Mesendoderm (in vitro differentiated cells): ENCODE measurements at regions not wholly inside any gene's neighbourhood (a gene's known extent, or its start where the extent isn't known, plus 50 kb on each side); places are given as distances from the start of the nearest gene placed in this dataset. TPM values are rescaled to one million over a fixed set of nuclear protein-coding genes. Genes with fewer than 3 reads are reported as not detected.

Experiments used
- DNase-seq: peaks from one replicate; pipeline ENCODE4 v3.0.0; 2013
- H2AK5ac ChIP-seq: 2 replicates; pipeline ENCODE4 v1.6.1; 2013; ENCODE audit warnings: low read length, inconsistent platforms
- H2BK120ac ChIP-seq: 2 replicates; pipeline ENCODE4 v1.6.1; 2013; ENCODE audit warnings: low read depth, mild to moderate bottlenecking, low read length, moderate library complexity, mixed read lengths
- H2BK15ac ChIP-seq: replicated peaks from 2 replicates; pipeline ENCODE4 v1.6.1; 2013; ENCODE audit warnings: low read depth, mild to moderate bottlenecking, moderate library complexity
- H2BK5ac ChIP-seq: 2 replicates; pipeline ENCODE4 v1.6.1; 2013; ENCODE audit warnings: low read length, inconsistent platforms
- H3K18ac ChIP-seq: 2 replicates; pipeline ENCODE4 v1.6.1; 2013; ENCODE audit warnings: mild to moderate bottlenecking, low read length, mixed read lengths
- H3K23ac ChIP-seq: one replicate; pipeline ENCODE4 v1.6.1; 2013; ENCODE audit warnings: low read length
- H3K27ac ChIP-seq: 2 replicates; pipeline ENCODE4 v1.5.1; 2013; ENCODE audit warnings: low read depth, mild to moderate bottlenecking, inconsistent platforms, low read length, moderate library complexity
- H3K27me3 ChIP-seq: 2 replicates; pipeline ENCODE4 v1.6.1; 2013; ENCODE audit warnings: low read length, control low read depth, mild to moderate bottlenecking, inconsistent platforms; ENCODE audit not compliant: insufficient read depth, poor library complexity
- H3K36me3 ChIP-seq: 2 replicates; pipeline ENCODE4 v1.6.1; 2013; ENCODE audit warnings: low read length, inconsistent platforms; ENCODE audit not compliant: control insufficient read depth, insufficient read depth
- H3K4ac ChIP-seq: one replicate; pipeline ENCODE4 v1.6.1; 2013; ENCODE audit warnings: low read depth, mild to moderate bottlenecking, low read length, moderate library complexity
- H3K4me1 ChIP-seq: 2 replicates; pipeline ENCODE4 v1.6.1; 2013; ENCODE audit warnings: low read depth, low read length, inconsistent platforms; ENCODE audit not compliant: control insufficient read depth
- H3K4me2 ChIP-seq: 2 replicates; pipeline ENCODE4 v1.6.1; 2013; ENCODE audit warnings: low read length
- H3K4me3 ChIP-seq: 2 replicates; pipeline ENCODE4 v1.5.1; 2013; ENCODE audit warnings: mild to moderate bottlenecking, low read length
- H3K56ac ChIP-seq: one replicate; pipeline ENCODE4 v1.6.1; 2013; ENCODE audit warnings: low read length
- H3K79me1 ChIP-seq: 2 replicates; pipeline ENCODE4 v1.6.1; 2013; ENCODE audit warnings: low read length, inconsistent platforms
- H3K79me2 ChIP-seq: 2 replicates; pipeline ENCODE4 v1.6.1; 2013; ENCODE audit warnings: mild to moderate bottlenecking, low read length; ENCODE audit not compliant: control insufficient read depth, insufficient read depth
- H3K9ac ChIP-seq: 2 replicates; pipeline ENCODE4 v1.6.1; 2013; ENCODE audit warnings: low read length, inconsistent platforms
- H4K5ac ChIP-seq: one replicate; pipeline ENCODE4 v1.6.1; 2013; ENCODE audit warnings: low read length
- H4K8ac ChIP-seq: one replicate; pipeline ENCODE4 v1.6.1; 2013; ENCODE audit warnings: low read depth, mild to moderate bottlenecking, control low read depth, low read length, moderate library complexity
- WGBS: extraction: QIAGEN DNeasy Blood & Tissue Kit; methylation state at CpG from one replicate; pipeline ENCODE4 v1.1.7; 2013; ENCODE audit warnings: low lambda C conversion rate, missing lambda C conversion rate; ENCODE audit not compliant: insufficient coverage; ENCODE audit errors: extremely low coverage; 5-methylcytosine and 5-hydroxymethylcytosine counted together
- small RNA-seq: library from polyadenylated mRNA; stranded (forward); fragments of <200 nt; extraction: miRNeasy Mini kit (QIAGEN cat#:217004); gene quantifications from one replicate; pipeline ENCODE3, GENCODE V24; 2013; ENCODE audit not compliant: insufficient read depth

DNA sequence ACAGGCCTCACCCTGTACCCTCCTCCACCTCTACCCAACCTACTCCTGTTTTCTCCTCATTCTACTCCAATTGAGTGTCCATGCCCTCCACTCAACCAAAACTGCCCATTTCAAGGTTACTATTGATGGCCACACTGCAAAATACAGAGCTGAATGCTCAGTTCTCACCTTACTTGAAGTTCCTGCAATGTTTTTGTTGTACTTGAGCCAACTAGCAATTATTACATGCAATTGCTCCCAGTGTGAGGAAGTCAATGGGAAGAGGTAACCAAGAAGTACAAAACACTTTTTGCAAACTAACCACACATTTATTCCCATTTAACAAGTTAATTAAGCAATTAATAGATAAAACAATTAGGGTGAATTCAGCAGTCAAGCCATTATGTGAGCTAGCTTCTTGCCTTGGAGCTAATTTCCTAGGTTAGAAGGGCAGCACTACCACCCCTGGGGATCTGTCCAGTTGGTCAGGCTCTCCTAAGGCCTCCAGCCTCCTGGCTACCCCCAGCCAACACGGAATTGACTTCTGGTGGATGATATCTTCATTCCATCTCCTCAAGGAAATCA, 52.4 kb upstream of the GGTLC1 start:
- no peak overlapping the region for H3K4me2 ChIP-seq
- no peak for DNase-seq
- H3K23ac ChIP-seq = no peak overlapping the region
- H3K27me3 ChIP-seq = no peaks in the 10 kb centered on the region
- no peak overlapping the region for H3K4me3 ChIP-seq
- no peak overlapping the region for H3K56ac ChIP-seq
- H3K4me1 ChIP-seq = no peaks in the 10 kb centered on the region
- no peak overlapping the region for H2AK5ac ChIP-seq
- no peak overlapping the region for H3K4ac ChIP-seq
- H2BK15ac ChIP-seq = no peak overlapping the region
- H3K79me2 ChIP-seq = no peaks in the 10 kb centered on the region
- no peak overlapping the region for H3K27ac ChIP-seq
- no peak overlapping the region for H3K18ac ChIP-seq
- no peaks in the 10 kb centered on the region for H3K36me3 ChIP-seq
- no CpG with 5 or more reads among the region's 1 CpG for WGBS
- H4K5ac ChIP-seq = no peak overlapping the region
- H3K79me1 ChIP-seq = no peaks in the 10 kb centered on the region
- no peak overlapping the region for H2BK120ac ChIP-seq
- H4K8ac ChIP-seq = no peak overlapping the region
- H2BK5ac ChIP-seq = no peak overlapping the region
- H3K9ac ChIP-seq = no peak overlapping the region

DNA sequence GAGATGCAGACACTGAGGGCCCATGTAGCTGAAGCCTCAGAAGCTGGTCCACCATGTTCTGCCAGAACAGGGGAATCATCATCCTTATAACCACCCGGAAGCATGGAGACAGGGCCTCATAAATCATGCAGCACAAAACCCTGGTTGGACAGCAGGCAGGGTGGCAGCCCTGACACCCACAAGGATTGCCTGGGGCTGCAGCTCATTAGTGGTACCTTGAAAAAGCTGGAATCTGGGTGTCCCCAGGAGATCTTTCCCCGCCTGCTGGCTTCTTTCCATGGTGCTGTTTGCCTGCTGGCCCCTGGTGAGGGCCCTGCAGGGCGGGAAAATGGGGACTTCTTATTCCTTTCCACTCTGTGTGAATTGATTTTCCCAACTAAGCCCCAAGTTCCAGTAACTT, 50.6 kb upstream of the GGTLC1 start:
- Histone ChIP-seq H2BK5ac (no peak overlapping the region), H3K36me3 (no peaks in the 10 kb centered on the region), H3K4me3 (no peak overlapping the region), H2BK15ac (no peak overlapping the region), H3K9ac (no peak overlapping the region), H3K79me2 (no peaks in the 10 kb centered on the region), H3K4ac (no peak overlapping the region), H4K8ac (no peak overlapping the region), H2BK120ac (no peak overlapping the region), H3K79me1 (no peaks in the 10 kb centered on the region), H3K18ac (no peak overlapping the region), H4K5ac (no peak overlapping the region), H3K56ac (no peak overlapping the region), H3K4me2 (no peak overlapping the region), H3K23ac (no peak overlapping the region), H3K4me1 (no peaks in the 10 kb centered on the region), H2AK5ac (no peak overlapping the region), H3K27ac (no peak overlapping the region), H3K27me3 (no peaks in the 10 kb centered on the region)
- no CpG with 5 or more reads among the region's 3 CpGs for WGBS
- DNase-seq = no peak

Small RNA genes in the stretch of these regions (small RNA-seq; reads per million reads assigned to genes)
- not detected for gene RNU1-23P
